ENCODE measurements at regions not wholly inside any gene's neighbourhood (a gene's known extent, or its start where the extent isn't known, plus 50 kb on each side); places are given as distances from the start of the nearest gene placed in this dataset.

- no peak overlapping the region for H2AFZ ChIP-seq (ENCODE audit: low read length)
- intact Hi-C loops (cut with micrococcal nuclease; ENCODE audit: unreplicated experiment) = no loop called here
- no TSS peak for BruUV-seq (replicated peaks)
- no peaks in the 10 kb centered on the region for H3K79me2 ChIP-seq (ENCODE audit: insufficient read depth, low read depth, low read length)
- no peaks in the 10 kb centered on the region for H3K9me3 ChIP-seq (ENCODE audit: low read length)
- CTCF ChIA-PET (ENCODE audit: unreplicated experiment) = interaction anchor here (0.5 kb wide), 1 partner anchor 17 kb away, joined by 3 read pairs; no protein-coding TSS in a partner anchor
- no peak overlapping the region for H3K4me2 ChIP-seq (ENCODE audit: low read length)
- H3K4me3 ChIP-seq (ENCODE audit: low read depth, low read length, poor library complexity, severe bottlenecking) = no peak overlapping the region
- no peak for DNase-seq (ENCODE audit: low spot score)
- no peaks in the 10 kb centered on the region for H3K4me1 ChIP-seq (ENCODE audit: insufficient read depth, low read length, poor library complexity, severe bottlenecking)
- H3K9me2 ChIP-seq (ENCODE audit: insufficient read depth, low read length) = no peaks in the 10 kb centered on the region
- no peak overlapping the region for H3K27ac ChIP-seq (ENCODE audit: low read depth, low read length, poor library complexity, severe bottlenecking)
- TF ChIP-seq EZH2phosphoT487 (IDR thresholded peaks at IDR 0.05; ENCODE audit: borderline replicate concordance, low read depth, low read length) (no peak), CTCF (conservative IDR thresholded peaks at IDR 0.05; ENCODE audit: low read length) (no peak)
- no peaks in the 10 kb centered on the region for H4K20me1 ChIP-seq (ENCODE audit: insufficient read depth, low read length)
- no peaks in the 10 kb centered on the region for H3K36me3 ChIP-seq (ENCODE audit: insufficient read depth, low read length)
- POLR2A ChIA-PET = interaction anchor here (0.6 to 1.2 kb wide), 3 partner anchors 9 to 53 kb away, joined by 3 read pairs; no protein-coding TSS in a partner anchor
Observed at GRCh38 chr6:81864124-81864523, 111.6 kb upstream of the TENT5A start.

GRCh38 chr6:81863123-81863522 lies 110.6 kb upstream of the TENT5A start:
- no TSS peak for BruUV-seq (replicated peaks)
- Histone ChIP-seq H3K4me2 (ENCODE audit: low read length) (no peak overlapping the region), H3K9me2 (ENCODE audit: insufficient read depth, low read length) (no peaks in the 10 kb centered on the region), H3K4me1 (ENCODE audit: insufficient read depth, low read length, poor library complexity, severe bottlenecking) (no peaks in the 10 kb centered on the region), H3K27ac (ENCODE audit: low read depth, low read length, poor library complexity, severe bottlenecking) (no peak overlapping the region), H3K79me2 (ENCODE audit: insufficient read depth, low read depth, low read length) (no peaks in the 10 kb centered on the region), H3K4me3 (ENCODE audit: low read depth, low read length, poor library complexity, severe bottlenecking) (no peak overlapping the region), H3K36me3 (ENCODE audit: insufficient read depth, low read length) (no peaks in the 10 kb centered on the region), H3K9me3 (ENCODE audit: low read length) (no peaks in the 10 kb centered on the region), H4K20me1 (ENCODE audit: insufficient read depth, low read length) (no peaks in the 10 kb centered on the region), H2AFZ (ENCODE audit: low read length) (no peak overlapping the region)
- POLR2A ChIA-PET = interaction anchor here (0.6 kb wide), 2 partner anchors 768 to 1170 kb away, joined by 3 read pairs; no protein-coding TSS in a partner anchor
- TF ChIP-seq CTCF (conservative IDR thresholded peaks at IDR 0.05; ENCODE audit: low read length) = no peak
- TF ChIP-seq EZH2phosphoT487 (IDR thresholded peaks at IDR 0.05; ENCODE audit: borderline replicate concordance, low read depth, low read length) = no peak
- intact Hi-C loops (cut with micrococcal nuclease; ENCODE audit: unreplicated experiment) = no loop called here
- DNase-seq (ENCODE audit: low spot score) = no peak
- CTCF ChIA-PET (ENCODE audit: unreplicated experiment) = no interaction called here

DNA sequence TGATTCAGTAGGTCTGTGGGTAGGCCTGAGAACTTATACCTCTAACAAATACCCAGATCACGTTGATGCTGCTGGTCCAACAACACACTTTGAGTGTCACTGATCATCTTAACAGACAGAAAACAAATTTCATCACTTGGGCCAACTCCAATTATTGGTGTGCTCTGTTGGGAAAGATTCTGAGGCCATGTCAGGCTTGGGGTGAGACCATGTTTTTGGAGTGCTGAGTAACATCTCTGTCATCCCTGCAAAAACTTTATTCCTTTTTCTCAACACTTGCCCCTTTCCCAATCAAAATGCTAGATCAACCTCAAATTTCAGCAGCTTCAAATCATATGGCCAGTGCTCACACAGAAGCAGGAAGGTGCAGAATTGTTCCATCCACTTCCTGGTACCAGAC lies 108.8 kb upstream of the TENT5A start:
- ChIA-PET CTCF (ENCODE audit: unreplicated experiment) (no interaction called here), POLR2A (no interaction called here)
- intact Hi-C loops (cut with micrococcal nuclease; ENCODE audit: unreplicated experiment) = no loop called here
- H2AFZ ChIP-seq (ENCODE audit: low read length) = no peak overlapping the region
- no peaks in the 10 kb centered on the region for H3K9me3 ChIP-seq (ENCODE audit: low read length)
- no peaks in the 10 kb centered on the region for H3K4me1 ChIP-seq (ENCODE audit: insufficient read depth, low read length, poor library complexity, severe bottlenecking)
- H3K79me2 ChIP-seq (ENCODE audit: insufficient read depth, low read depth, low read length) = no peaks in the 10 kb centered on the region
- no peak overlapping the region for H3K4me2 ChIP-seq (ENCODE audit: low read length)
- DNase-seq (ENCODE audit: low spot score) = no peak
- no peak overlapping the region for H3K4me3 ChIP-seq (ENCODE audit: low read depth, low read length, poor library complexity, severe bottlenecking)
- no TSS peak for BruUV-seq (replicated peaks)
- TF ChIP-seq CTCF (conservative IDR thresholded peaks at IDR 0.05; ENCODE audit: low read length) = no peak
- no peak for TF ChIP-seq EZH2phosphoT487 (IDR thresholded peaks at IDR 0.05; ENCODE audit: borderline replicate concordance, low read depth, low read length)
- H3K27ac ChIP-seq (ENCODE audit: low read depth, low read length, poor library complexity, severe bottlenecking) = no peak overlapping the region
- no peaks in the 10 kb centered on the region for H4K20me1 ChIP-seq (ENCODE audit: insufficient read depth, low read length)
- H3K9me2 ChIP-seq (ENCODE audit: insufficient read depth, low read length) = no peaks in the 10 kb centered on the region
- no peaks in the 10 kb centered on the region for H3K36me3 ChIP-seq (ENCODE audit: insufficient read depth, low read length)

All from OCI-LY7 (cell line).